Cardiac muscle cell (in vitro differentiated cells and primary cell): ENCODE measurements at regions not wholly inside any gene's neighbourhood (a gene's known extent, or its start where the extent isn't known, plus 50 kb on each side); places are given as distances from the start of the nearest gene placed in this dataset.

Experiments
- DNase-seq, 2 donors: peaks; one replicate each; pipeline versions ENCODE4 v3.0.0 to v3.0.0-alpha.2; 2010 to 2017; ENCODE audit warnings: low read depth in 1 of 2, low spot score in 1 of 2
- H3K27ac ChIP-seq: fragments of 200-600 bp; sonication (generic); 2 replicates; pipeline ENCODE4 v1.5.1; 2016
- H3K27me3 ChIP-seq: fragments of 200-600 bp; sonication (generic); 2 replicates; pipeline ENCODE4 v1.6.0; 2016; ENCODE audit warnings: control low read depth
- H3K36me3 ChIP-seq: fragments of 200-600 bp; sonication (generic); 2 replicates; pipeline ENCODE4 v1.5.1; 2016; ENCODE audit warnings: control low read depth
- H3K4me1 ChIP-seq: fragments of 200-600 bp; sonication (generic); 2 replicates; pipeline ENCODE4 v1.8.1; 2017; ENCODE audit warnings: low read depth, mild to moderate bottlenecking, mixed run types
- H3K4me3 ChIP-seq: fragments of 200-600 bp; sonication (generic); 2 replicates; pipeline ENCODE4 v1.5.1; 2016; ENCODE audit warnings: mild to moderate bottlenecking
- H3K9me3 ChIP-seq: fragments of 200-600 bp; sonication (generic); 2 replicates; pipeline ENCODE4 v1.5.1; 2017; ENCODE audit warnings: low read depth, mild to moderate bottlenecking, control low read depth
- TF ChIP-seq, protein P1 (sequence below): IDR thresholded peaks from 2 replicates; pipeline ENCODE4 v1.5.1; 2012; ENCODE audit warnings: low read depth, mild to moderate bottlenecking, low read length

DNA sequence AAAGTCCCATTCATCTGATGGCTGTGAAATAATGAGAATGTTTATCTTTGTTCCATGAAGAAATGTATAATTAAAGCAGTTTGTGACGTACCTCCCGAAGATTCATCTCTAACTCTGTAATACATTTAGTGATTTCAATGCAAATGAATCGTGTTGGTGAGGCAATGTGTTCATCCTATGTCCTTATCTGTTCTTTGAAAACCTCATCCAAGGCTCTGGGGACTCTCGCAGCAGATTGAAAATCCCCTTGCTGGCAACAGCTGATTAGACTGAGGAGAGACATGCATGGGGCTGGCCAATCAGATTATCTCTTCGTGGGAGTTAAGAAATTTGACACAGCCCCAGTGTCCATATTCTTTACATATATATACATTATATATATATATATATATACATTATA is 1095.4 kb upstream of the EEF2KMT start:
- no peaks in the 10 kb centered on the region for H3K27me3 ChIP-seq
- no peaks in the 10 kb centered on the region for H3K4me1 ChIP-seq
- no peak for DNase-seq
- no peak overlapping the region for H3K27ac ChIP-seq
- TF ChIP-seq, protein P1, sequence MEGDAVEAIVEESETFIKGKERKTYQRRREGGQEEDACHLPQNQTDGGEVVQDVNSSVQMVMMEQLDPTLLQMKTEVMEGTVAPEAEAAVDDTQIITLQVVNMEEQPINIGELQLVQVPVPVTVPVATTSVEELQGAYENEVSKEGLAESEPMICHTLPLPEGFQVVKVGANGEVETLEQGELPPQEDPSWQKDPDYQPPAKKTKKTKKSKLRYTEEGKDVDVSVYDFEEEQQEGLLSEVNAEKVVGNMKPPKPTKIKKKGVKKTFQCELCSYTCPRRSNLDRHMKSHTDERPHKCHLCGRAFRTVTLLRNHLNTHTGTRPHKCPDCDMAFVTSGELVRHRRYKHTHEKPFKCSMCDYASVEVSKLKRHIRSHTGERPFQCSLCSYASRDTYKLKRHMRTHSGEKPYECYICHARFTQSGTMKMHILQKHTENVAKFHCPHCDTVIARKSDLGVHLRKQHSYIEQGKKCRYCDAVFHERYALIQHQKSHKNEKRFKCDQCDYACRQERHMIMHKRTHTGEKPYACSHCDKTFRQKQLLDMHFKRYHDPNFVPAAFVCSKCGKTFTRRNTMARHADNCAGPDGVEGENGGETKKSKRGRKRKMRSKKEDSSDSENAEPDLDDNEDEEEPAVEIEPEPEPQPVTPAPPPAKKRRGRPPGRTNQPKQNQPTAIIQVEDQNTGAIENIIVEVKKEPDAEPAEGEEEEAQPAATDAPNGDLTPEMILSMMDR = no peak
- no peak overlapping the region for H3K4me3 ChIP-seq
- H3K9me3 ChIP-seq = no peaks in the 10 kb centered on the region
- no peaks in the 10 kb centered on the region for H3K36me3 ChIP-seq

DNA sequence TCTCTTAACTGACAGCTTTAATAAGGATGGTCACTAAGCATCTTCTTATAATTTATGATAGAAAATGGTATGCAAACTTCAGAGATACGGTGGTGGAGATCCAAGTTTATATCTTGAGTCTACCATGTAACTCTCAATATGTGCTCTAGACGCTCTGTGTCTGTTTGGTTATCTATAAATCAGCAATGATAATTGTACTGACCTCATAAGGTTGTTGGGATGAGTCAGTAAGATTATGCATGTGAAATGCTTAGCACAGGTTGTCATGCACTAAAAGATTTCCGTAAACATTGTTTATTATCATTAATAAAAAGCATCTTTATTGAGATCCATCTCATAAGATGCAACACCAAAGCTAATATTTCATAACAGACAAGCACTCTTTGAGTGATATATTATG is 1094.9 kb upstream of the EEF2KMT start:
- no peak for DNase-seq
- H3K27ac ChIP-seq = no peak overlapping the region
- TF ChIP-seq, protein P1 = no peak
- no peaks in the 10 kb centered on the region for H3K9me3 ChIP-seq
- no peaks in the 10 kb centered on the region for H3K27me3 ChIP-seq
- H3K4me3 ChIP-seq = no peak overlapping the region
- H3K4me1 ChIP-seq = no peaks in the 10 kb centered on the region
- H3K36me3 ChIP-seq = no peaks in the 10 kb centered on the region

DNA sequence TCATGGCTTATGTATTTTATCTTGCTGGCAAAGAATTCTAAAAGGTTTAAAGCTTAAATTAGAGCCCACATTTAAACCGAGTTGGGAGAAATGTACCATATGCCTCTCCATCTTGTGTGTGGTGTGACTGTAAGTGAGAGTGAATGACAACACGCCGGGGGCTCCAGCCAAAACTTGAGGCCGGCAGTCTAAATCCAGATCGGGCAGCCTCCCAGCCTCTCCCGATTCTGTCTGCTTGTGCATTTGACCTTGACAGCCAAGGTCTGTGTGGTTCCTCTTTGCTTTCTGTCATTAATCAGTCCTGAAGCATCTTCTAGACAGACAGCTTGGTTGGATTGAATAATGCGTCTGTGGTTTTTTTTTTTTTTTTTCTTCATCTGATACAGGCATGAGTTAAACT is 1093.2 kb upstream of the EEF2KMT start:
- H3K27ac ChIP-seq = no peak overlapping the region
- H3K36me3 ChIP-seq = no peaks in the 10 kb centered on the region
- H3K4me1 ChIP-seq = no peaks in the 10 kb centered on the region
- H3K9me3 ChIP-seq = no peaks in the 10 kb centered on the region
- H3K27me3 ChIP-seq = no peaks in the 10 kb centered on the region
- TF ChIP-seq, protein P1 = no peak
- no peak for DNase-seq
- no peak overlapping the region for H3K4me3 ChIP-seq

DNA sequence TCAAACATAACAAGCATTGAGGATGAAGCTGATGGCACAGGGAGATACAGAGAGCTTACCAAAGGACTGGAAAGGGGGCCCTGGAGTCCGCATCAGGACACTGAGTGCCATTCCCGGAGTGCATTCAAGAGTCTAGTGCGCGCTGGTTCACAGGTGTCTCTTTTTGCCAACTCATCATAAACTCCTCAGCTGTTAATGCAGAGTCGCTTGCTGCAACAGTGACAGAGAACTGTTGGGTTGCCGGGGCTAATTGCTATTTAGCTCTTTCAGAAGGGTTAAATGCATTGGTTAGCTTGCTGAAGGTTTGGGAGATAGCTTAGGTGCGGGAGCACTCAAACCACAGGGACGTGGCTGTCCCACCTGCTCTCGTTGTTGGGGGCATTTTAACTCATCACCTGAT is 1091.6 kb upstream of the EEF2KMT start:
- Histone ChIP-seq H3K36me3 (no peaks in the 10 kb centered on the region), H3K4me1 (no peaks in the 10 kb centered on the region), H3K4me3 (no peak overlapping the region), H3K27ac (no peak overlapping the region), H3K27me3 (no peaks in the 10 kb centered on the region), H3K9me3 (no peaks in the 10 kb centered on the region)
- TF ChIP-seq, protein P1 = no peak
- no peak for DNase-seq

DNA sequence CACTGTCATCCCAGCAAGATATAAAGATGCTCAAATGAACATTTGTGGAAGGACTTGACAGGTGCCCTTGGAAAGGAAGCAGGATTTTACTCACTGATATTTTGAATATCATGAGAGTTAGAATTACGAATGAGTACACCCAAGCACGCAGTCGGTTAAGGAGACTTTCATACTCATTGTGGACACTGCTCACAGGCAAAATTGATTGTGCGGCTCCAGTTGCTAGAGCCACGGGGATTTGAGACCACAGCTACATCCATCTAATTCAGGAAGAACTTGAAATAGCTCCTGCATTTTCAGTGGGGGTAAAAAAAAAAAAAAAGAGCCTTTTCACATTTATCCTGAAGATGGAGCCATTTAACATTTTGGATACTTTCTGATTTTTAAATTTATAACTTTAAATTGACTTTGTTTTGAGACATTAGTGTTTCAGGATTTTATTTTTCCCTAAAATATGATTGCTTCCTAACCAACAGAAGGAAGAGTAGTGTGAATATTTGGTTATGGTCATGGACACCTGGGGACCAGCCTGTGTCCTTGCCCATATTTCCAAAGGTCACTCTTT is 1080.1 kb upstream of the EEF2KMT start:
- Histone ChIP-seq H3K9me3 (no peaks in the 10 kb centered on the region), H3K36me3 (no peaks in the 10 kb centered on the region), H3K27me3 (no peaks in the 10 kb centered on the region), H3K27ac (no peak overlapping the region), H3K4me3 (no peak overlapping the region), H3K4me1 (no peaks in the 10 kb centered on the region)
- TF ChIP-seq, protein P1 = no peak
- DNase-seq = no peak

DNA sequence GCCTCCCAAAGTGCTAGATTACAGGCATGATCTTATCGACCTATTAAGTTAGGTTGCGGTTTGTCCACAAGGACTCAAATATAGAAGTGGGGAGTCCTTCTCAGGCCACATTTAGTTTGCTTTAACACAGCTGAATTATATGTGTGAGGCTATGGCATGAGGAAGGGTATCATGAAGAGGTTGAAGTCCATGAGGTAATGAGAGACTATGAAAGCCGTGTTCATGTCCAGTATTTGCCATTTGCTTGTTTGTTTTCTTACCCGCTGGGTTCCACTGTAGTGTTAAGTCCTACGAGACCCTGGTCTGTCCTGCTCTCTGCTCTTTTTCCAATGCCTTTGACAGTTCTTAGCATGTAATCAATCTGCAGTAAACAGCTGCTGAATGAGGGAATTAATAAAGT is 1072.4 kb upstream of the EEF2KMT start:
- H3K4me1 ChIP-seq = no peaks in the 10 kb centered on the region
- no peaks in the 10 kb centered on the region for H3K36me3 ChIP-seq
- no peaks in the 10 kb centered on the region for H3K9me3 ChIP-seq
- no peak overlapping the region for H3K27ac ChIP-seq
- DNase-seq = no peak
- TF ChIP-seq, protein P1 = no peak
- H3K27me3 ChIP-seq = no peaks in the 10 kb centered on the region
- H3K4me3 ChIP-seq = no peak overlapping the region
